ENCODE measurements at regions not wholly inside any gene's neighbourhood (a gene's known extent, or its start where the extent isn't known, plus 50 kb on each side); places are given as distances from the start of the nearest gene placed in this dataset.
A peak's percentile ranks its signal among the peaks of the same experiment; 100 is the strongest.

DNA sequence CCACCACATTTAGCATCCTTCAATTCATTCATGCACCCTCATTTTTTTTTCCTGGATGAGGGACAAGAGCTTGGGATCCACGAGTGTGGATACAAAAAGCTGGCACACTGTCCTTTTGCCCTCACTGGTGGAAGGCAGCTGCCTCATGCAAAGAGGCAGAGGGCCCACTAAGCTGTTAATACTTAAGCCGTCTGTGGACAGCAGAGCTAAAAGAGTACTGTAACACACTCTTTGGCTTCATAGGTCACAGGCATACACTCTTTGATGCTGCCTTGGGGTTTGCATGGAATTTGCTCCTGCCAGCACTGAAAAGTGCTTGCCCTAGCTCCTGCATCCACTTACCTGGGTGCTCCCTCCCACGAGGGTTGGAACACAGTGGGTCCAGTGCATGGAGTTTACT lies 978.4 kb upstream of the SPRY2 start:
- no peaks in the 10 kb centered on the region for H3K27me3 ChIP-seq (ENCODE audit: insufficient read depth)
- no peak for ATAC-seq
- H4K20me1 ChIP-seq (replicated peaks; ENCODE audit: insufficient read depth), result no peaks in the 10 kb centered on the region
- H3K4me1 Mint-ChIP-seq, result peaks cover 5% of the 10 kb centered on the region; the same call in 2 of the 3 replicates
- no peak for TF ChIP-seq EZH2 (IDR thresholded peaks at IDR 0.05; ENCODE audit: low read depth, unreplicated experiment)
- no peak for TF ChIP-seq JUNB (IDR thresholded peaks at IDR 0.05; ENCODE audit: unreplicated experiment)
- no peak for TF ChIP-seq POLR2AphosphoS5 (IDR thresholded peaks at IDR 0.05; ENCODE audit: low read depth)
- no peak for TF ChIP-seq ZNF331 (CRISPR knock-in tag; IDR thresholded peaks at IDR 0.05; ENCODE audit: low read depth)
- H3K36me3 ChIP-seq (ENCODE audit: insufficient read depth), result no peaks in the 10 kb centered on the region
- 0 out of 2 replicates have a peak overlapping the region, but pooled peaks have one; percentile 18 for H2AFZ ChIP-seq
- H3K9me3 Mint-ChIP-seq, result no peaks in the 10 kb centered on the region
- H3K79me2 ChIP-seq (replicated peaks; ENCODE audit: insufficient read depth), result no peaks in the 10 kb centered on the region
- no peak overlapping the region for H3K27ac Mint-ChIP-seq
- peaks cover 2% of the 10 kb centered on the region for H3K27me3 Mint-ChIP-seq (ENCODE audit: insufficient read depth, low read depth, poor library complexity)
- no peak overlapping the region for H3K4me3 Mint-ChIP-seq
- H3F3A ChIP-seq (replicated peaks; ENCODE audit: low read depth), result no peaks in the 10 kb centered on the region
- H3K4me3 ChIP-seq, result no peak overlapping the region
- H3K27ac ChIP-seq (ENCODE audit: low read depth), result no peak overlapping the region
- no peak overlapping the region for H3K4me2 ChIP-seq
- H3K4me1 ChIP-seq (ENCODE audit: insufficient read depth), result no peaks in the 10 kb centered on the region
- no peaks in the 10 kb centered on the region for H3K36me3 Mint-ChIP-seq (ENCODE audit: low read depth)
- H3K9me2 ChIP-seq (ENCODE audit: insufficient read depth), result peaks cover 7% of the 10 kb centered on the region; the same call in 1 of the 2 replicates
- no peak for DNase-seq (ENCODE audit: low spot score)

DNA sequence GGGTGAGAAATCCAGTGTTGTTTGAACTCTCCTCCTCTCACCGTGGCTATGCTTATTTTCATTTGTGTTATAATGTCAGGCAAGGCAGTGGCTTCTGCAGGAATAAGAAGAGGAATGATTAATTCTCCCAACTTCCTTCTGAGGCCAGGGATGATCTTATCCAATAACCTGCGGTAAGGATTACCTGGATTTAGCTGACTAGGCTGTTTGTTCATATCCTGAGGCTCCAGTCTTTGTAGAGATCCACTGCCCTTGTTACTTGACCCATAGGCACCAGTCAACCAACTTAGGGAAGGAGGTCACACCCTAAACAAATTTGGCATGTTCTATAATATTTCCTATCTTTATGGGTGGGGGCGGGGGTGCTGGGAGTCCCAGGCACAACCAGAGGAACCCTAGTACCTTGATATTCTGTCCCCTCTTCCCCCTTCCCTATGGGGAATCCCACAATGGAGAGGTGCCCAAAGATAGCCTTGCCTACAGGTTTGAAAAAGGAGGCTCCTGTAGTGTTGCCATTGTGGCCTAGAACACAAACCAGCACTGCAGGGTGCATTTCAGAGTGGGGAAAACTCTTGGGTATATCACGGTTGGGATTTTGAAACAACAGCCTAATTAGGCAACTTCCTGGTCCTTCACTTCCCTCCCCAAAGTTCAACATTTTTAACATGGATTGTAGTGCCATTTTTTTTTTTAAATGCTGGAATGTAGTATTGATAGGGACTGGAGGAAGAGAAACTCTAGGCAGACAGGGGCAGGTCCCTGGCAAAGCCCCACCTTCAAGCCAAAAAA lies 977.5 kb upstream of the SPRY2 start:
- H3K27me3 Mint-ChIP-seq (ENCODE audit: insufficient read depth, low read depth, poor library complexity), result peaks cover 2% of the 10 kb centered on the region
- Histone ChIP-seq H3K27me3 (ENCODE audit: insufficient read depth) (no peaks in the 10 kb centered on the region), H3K4me2 (no peak overlapping the region), H3F3A (replicated peaks; ENCODE audit: low read depth) (no peaks in the 10 kb centered on the region), H3K4me1 (ENCODE audit: insufficient read depth) (no peaks in the 10 kb centered on the region), H4K20me1 (replicated peaks; ENCODE audit: insufficient read depth) (no peaks in the 10 kb centered on the region), H3K36me3 (ENCODE audit: insufficient read depth) (no peaks in the 10 kb centered on the region), H3K79me2 (replicated peaks; ENCODE audit: insufficient read depth) (no peaks in the 10 kb centered on the region), H3K4me3 (no peak overlapping the region), H2AFZ (no peak overlapping the region), H3K9me2 (ENCODE audit: insufficient read depth) (peaks cover 7% of the 10 kb centered on the region; the same call in 1 of the 2 replicates), H3K27ac (ENCODE audit: low read depth) (no peak overlapping the region)
- no peaks in the 10 kb centered on the region for H3K9me3 Mint-ChIP-seq
- no peaks in the 10 kb centered on the region for H3K36me3 Mint-ChIP-seq (ENCODE audit: low read depth)
- H3K4me3 Mint-ChIP-seq, result no peak overlapping the region
- no peak overlapping the region for H3K27ac Mint-ChIP-seq
- ATAC-seq (no peak), DNase-seq (ENCODE audit: low spot score) (no peak)
- H3K4me1 Mint-ChIP-seq, result peaks cover 3% of the 10 kb centered on the region; the same call in 2 of the 3 replicates
- TF ChIP-seq CREB1 (CRISPR knock-in tag; IDR thresholded peaks at IDR 0.05; ENCODE audit: low read depth) (no peak), STAT1 (IDR thresholded peaks at IDR 0.05; ENCODE audit: unreplicated experiment) (no peak), POLR2AphosphoS5 (IDR thresholded peaks at IDR 0.05; ENCODE audit: low read depth) (no peak), EZH2 (IDR thresholded peaks at IDR 0.05; ENCODE audit: low read depth, unreplicated experiment) (no peak), EZH2phosphoT487 (IDR thresholded peaks at IDR 0.05; ENCODE audit: unreplicated experiment) (no peak), ZNF114 (CRISPR knock-in tag; IDR thresholded peaks at IDR 0.05) (no peak), JUNB (IDR thresholded peaks at IDR 0.05; ENCODE audit: unreplicated experiment) (no peak)
- TF ChIP-seq, protein P1, sequence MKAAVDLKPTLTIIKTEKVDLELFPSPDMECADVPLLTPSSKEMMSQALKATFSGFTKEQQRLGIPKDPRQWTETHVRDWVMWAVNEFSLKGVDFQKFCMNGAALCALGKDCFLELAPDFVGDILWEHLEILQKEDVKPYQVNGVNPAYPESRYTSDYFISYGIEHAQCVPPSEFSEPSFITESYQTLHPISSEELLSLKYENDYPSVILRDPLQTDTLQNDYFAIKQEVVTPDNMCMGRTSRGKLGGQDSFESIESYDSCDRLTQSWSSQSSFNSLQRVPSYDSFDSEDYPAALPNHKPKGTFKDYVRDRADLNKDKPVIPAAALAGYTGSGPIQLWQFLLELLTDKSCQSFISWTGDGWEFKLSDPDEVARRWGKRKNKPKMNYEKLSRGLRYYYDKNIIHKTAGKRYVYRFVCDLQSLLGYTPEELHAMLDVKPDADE (IDR thresholded peaks at IDR 0.05), result no peak
- TF ChIP-seq, protein P2, sequence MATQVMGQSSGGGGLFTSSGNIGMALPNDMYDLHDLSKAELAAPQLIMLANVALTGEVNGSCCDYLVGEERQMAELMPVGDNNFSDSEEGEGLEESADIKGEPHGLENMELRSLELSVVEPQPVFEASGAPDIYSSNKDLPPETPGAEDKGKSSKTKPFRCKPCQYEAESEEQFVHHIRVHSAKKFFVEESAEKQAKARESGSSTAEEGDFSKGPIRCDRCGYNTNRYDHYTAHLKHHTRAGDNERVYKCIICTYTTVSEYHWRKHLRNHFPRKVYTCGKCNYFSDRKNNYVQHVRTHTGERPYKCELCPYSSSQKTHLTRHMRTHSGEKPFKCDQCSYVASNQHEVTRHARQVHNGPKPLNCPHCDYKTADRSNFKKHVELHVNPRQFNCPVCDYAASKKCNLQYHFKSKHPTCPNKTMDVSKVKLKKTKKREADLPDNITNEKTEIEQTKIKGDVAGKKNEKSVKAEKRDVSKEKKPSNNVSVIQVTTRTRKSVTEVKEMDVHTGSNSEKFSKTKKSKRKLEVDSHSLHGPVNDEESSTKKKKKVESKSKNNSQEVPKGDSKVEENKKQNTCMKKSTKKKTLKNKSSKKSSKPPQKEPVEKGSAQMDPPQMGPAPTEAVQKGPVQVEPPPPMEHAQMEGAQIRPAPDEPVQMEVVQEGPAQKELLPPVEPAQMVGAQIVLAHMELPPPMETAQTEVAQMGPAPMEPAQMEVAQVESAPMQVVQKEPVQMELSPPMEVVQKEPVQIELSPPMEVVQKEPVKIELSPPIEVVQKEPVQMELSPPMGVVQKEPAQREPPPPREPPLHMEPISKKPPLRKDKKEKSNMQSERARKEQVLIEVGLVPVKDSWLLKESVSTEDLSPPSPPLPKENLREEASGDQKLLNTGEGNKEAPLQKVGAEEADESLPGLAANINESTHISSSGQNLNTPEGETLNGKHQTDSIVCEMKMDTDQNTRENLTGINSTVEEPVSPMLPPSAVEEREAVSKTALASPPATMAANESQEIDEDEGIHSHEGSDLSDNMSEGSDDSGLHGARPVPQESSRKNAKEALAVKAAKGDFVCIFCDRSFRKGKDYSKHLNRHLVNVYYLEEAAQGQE (IDR thresholded peaks at IDR 0.05; ENCODE audit: unreplicated experiment), result no peak
- TF ChIP-seq, protein P3, sequence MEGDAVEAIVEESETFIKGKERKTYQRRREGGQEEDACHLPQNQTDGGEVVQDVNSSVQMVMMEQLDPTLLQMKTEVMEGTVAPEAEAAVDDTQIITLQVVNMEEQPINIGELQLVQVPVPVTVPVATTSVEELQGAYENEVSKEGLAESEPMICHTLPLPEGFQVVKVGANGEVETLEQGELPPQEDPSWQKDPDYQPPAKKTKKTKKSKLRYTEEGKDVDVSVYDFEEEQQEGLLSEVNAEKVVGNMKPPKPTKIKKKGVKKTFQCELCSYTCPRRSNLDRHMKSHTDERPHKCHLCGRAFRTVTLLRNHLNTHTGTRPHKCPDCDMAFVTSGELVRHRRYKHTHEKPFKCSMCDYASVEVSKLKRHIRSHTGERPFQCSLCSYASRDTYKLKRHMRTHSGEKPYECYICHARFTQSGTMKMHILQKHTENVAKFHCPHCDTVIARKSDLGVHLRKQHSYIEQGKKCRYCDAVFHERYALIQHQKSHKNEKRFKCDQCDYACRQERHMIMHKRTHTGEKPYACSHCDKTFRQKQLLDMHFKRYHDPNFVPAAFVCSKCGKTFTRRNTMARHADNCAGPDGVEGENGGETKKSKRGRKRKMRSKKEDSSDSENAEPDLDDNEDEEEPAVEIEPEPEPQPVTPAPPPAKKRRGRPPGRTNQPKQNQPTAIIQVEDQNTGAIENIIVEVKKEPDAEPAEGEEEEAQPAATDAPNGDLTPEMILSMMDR (conservative IDR thresholded peaks at IDR 0.05; ENCODE audit: low read depth in 2 of 2), result no peak
